CD14-positive monocyte (primary cell): ENCODE measurements at regions not wholly inside any gene's neighbourhood (a gene's known extent, or its start where the extent isn't known, plus 50 kb on each side); places are given as distances from the start of the nearest gene placed in this dataset.

ENCODE experiments used
- DNase-seq, 3 donors: peaks; one replicate each; pipeline ENCODE4 v3.0.0-alpha.2; 2011 to 2022
- H2AFZ ChIP-seq: 2 replicates; pipeline ENCODE4 v1.6.0; 2012; ENCODE audit warnings: mild to moderate bottlenecking, low read depth, low read length, inconsistent platforms; ENCODE audit not compliant: insufficient read depth, poor library complexity, severe bottlenecking
- H3K27ac ChIP-seq, 2 donors: 1 replicate in 1 of 2; 2 replicates in 1 of 2; pipeline ENCODE4 v1.5.1; 2012 to 2013; ENCODE audit warnings: low read length in 2 of 2, control low read depth in 1 of 2, inconsistent platforms in 1 of 2, low read depth in 1 of 2, mild to moderate bottlenecking in 1 of 2
- H3K27me3 ChIP-seq, 2 donors: one replicate each; pipeline versions ENCODE4 v1.6.0 to v1.6.1; 2011 to 2013; ENCODE audit warnings: low read length in 2 of 2; ENCODE audit not compliant: control insufficient read depth in 2 of 2, insufficient read depth in 2 of 2
- H3K36me3 ChIP-seq, 2 donors: replicated peaks in 1 of 2; 1 replicate in 1 of 2; 2 replicates in 1 of 2; pipeline versions ENCODE4 v1.5.1 to v1.6.1; 2012 to 2013; ENCODE audit warnings: low read length in 2 of 2, control low read depth in 1 of 2, inconsistent platforms in 1 of 2, mild to moderate bottlenecking in 1 of 2; ENCODE audit not compliant: insufficient read depth in 2 of 2, control insufficient read depth in 1 of 2
- H3K4me1 ChIP-seq, 2 donors: 1 replicate in 1 of 2; 2 replicates in 1 of 2; pipeline versions ENCODE4 v1.5.1 to v1.6.1; 2012 to 2013; ENCODE audit warnings: low read length in 2 of 2, control low read depth in 1 of 2, inconsistent platforms in 1 of 2, mild to moderate bottlenecking in 1 of 2, moderate library complexity in 1 of 2; ENCODE audit not compliant: insufficient read depth in 2 of 2, control insufficient read depth in 1 of 2
- H3K4me2 ChIP-seq: replicated peaks from 2 replicates; pipeline ENCODE3; 2012; ENCODE audit warnings: low read length, moderate library complexity, mild to moderate bottlenecking; ENCODE audit not compliant: poor library complexity, severe bottlenecking; ENCODE audit errors: extremely low read depth
- H3K4me3 ChIP-seq, 3 experiments: fragments of 200-600 bp in 1 of 3; sonication (generic) in 1 of 3; replicated peaks in 1 of 3; 1 replicate in 2 of 3; 2 replicates in 1 of 3; pipeline ENCODE4 v1.5.1; 2011 to 2013; ENCODE audit warnings: low read length in 3 of 3, mild to moderate bottlenecking in 3 of 3, control low read depth in 2 of 3, low read depth in 2 of 3, inconsistent platforms in 1 of 3, moderate library complexity in 1 of 3
- H3K79me2 ChIP-seq: 2 replicates; pipeline ENCODE4 v1.6.0; 2012; ENCODE audit warnings: mild to moderate bottlenecking, control low read depth, inconsistent platforms, low read length, moderate library complexity; ENCODE audit not compliant: insufficient read depth
- H3K9ac ChIP-seq: 2 replicates; pipeline ENCODE4 v1.6.0; 2017; ENCODE audit warnings: low read length, mild to moderate bottlenecking; ENCODE audit not compliant: insufficient read depth, poor library complexity, severe bottlenecking
- H3K9me3 ChIP-seq, 2 donors: replicated peaks in 1 of 2; 1 replicate in 1 of 2; 2 replicates in 1 of 2; pipeline versions ENCODE4 v1.5.1 to v1.6.1; 2012 to 2013; ENCODE audit warnings: low read length in 2 of 2, control low read depth in 1 of 2; ENCODE audit not compliant: control insufficient read depth in 1 of 2, insufficient read depth in 1 of 2
- H4K20me1 ChIP-seq: 2 replicates; pipeline ENCODE4 v1.6.0; 2012; ENCODE audit warnings: mild to moderate bottlenecking, low read length, control low read depth, moderate library complexity; ENCODE audit not compliant: insufficient read depth
- H3K27ac Mint-ChIP-seq, 7 donors: one replicate each; pipeline ENCODE4 v1.8.0; 2020; ENCODE audit warnings: mild to moderate bottlenecking in 7 of 7, mixed read lengths in 7 of 7, moderate library complexity in 6 of 7, inconsistent platforms in 2 of 7
- H3K27me3 Mint-ChIP-seq, 3 donors: one replicate each; pipeline ENCODE4 v1.8.0; 2021 to 2022; ENCODE audit warnings: low read depth in 3 of 3, mild to moderate bottlenecking in 3 of 3, mixed read lengths in 3 of 3, moderate library complexity in 3 of 3, inconsistent platforms in 1 of 3
- H3K36me3 Mint-ChIP-seq, 2 donors: one replicate each; pipeline ENCODE4 v1.8.0; 2020; ENCODE audit warnings: mixed read lengths in 2 of 2, inconsistent platforms in 1 of 2, mild to moderate bottlenecking in 1 of 2
- H3K4me1 Mint-ChIP-seq: one replicate; pipeline ENCODE4 v1.8.0; 2020; ENCODE audit warnings: mild to moderate bottlenecking, mixed read lengths
- H3K4me3 Mint-ChIP-seq, 2 donors: one replicate each; pipeline ENCODE4 v1.8.0; 2020; ENCODE audit warnings: mild to moderate bottlenecking in 2 of 2, mixed read lengths in 2 of 2, moderate library complexity in 1 of 2
- H3K9me3 Mint-ChIP-seq, 7 donors: one replicate each; pipeline ENCODE4 v1.8.0; 2020 to 2022; ENCODE audit warnings: mixed read lengths in 7 of 7, mild to moderate bottlenecking in 6 of 7, moderate library complexity in 6 of 7, inconsistent platforms in 2 of 7
- CTCF ChIP-seq: fragments of 200-600 bp; IDR thresholded peaks from one replicate; pipeline ENCODE4 v1.8.0; 2022; ENCODE audit warnings: antibody characterized with exemption, mild to moderate bottlenecking
- WGBS: methylation state at CpG from one replicate; pipeline ENCODE4 v1.1.5; 2013; ENCODE audit warnings: missing lambda C conversion rate; ENCODE audit not compliant: insufficient coverage; 5-methylcytosine and 5-hydroxymethylcytosine counted together
- intact Hi-C, 2 donors: fragments of 100-400 bp; cut with micrococcal nuclease; formaldehyde crosslinking; loops; one replicate each; pipeline versions ENCODE4 v1.15.0 to v1.15.1; 2023

GRCh38 chr19:28744943-28745342, 468.0 kb downstream of the UQCRFS1 start:
- Mint-ChIP-seq H3K27ac (no peak overlapping the region), H3K4me1 (no peaks in the 10 kb centered on the region), H3K4me3 (no peak overlapping the region), H3K27me3 (peaks cover 0 to 8% (median 3%) of the 10 kb centered on the region in 3 donors), H3K9me3 (peaks cover 0 to 5% (median 0%) of the 10 kb centered on the region in 7 donors), H3K36me3 (no peaks in the 10 kb centered on the region)
- H3K4me3 ChIP-seq: no peak overlapping the region
- no peak for TF ChIP-seq CTCF
- H3K27ac ChIP-seq: no peak overlapping the region
- no peak overlapping the region for H2AFZ ChIP-seq
- H3K27me3 ChIP-seq: no peaks in the 10 kb centered on the region
- H3K79me2 ChIP-seq: no peaks in the 10 kb centered on the region
- DNase-seq: no peak
- H4K20me1 ChIP-seq: no peaks in the 10 kb centered on the region
- intact Hi-C loops: no loop called here
- H3K4me2 ChIP-seq: no peak overlapping the region
- WGBS: 65% methylated on average over 6 of the region's 6 CpGs
- H3K4me1 ChIP-seq: no peaks in the 10 kb centered on the region
- no peak overlapping the region for H3K9ac ChIP-seq
- H3K9me3 ChIP-seq: no peaks in the 10 kb centered on the region
- H3K36me3 ChIP-seq: no peaks in the 10 kb centered on the region

GRCh38 chr19:28744014-28744413, 468.9 kb downstream of the UQCRFS1 start:
- TF ChIP-seq CTCF: no peak
- Mint-ChIP-seq H3K27me3 (peaks cover 0 to 8% (median 2%) of the 10 kb centered on the region in 3 donors), H3K9me3 (no peaks in the 10 kb centered on the region), H3K36me3 (no peaks in the 10 kb centered on the region), H3K27ac (no peak overlapping the region), H3K4me3 (no peak overlapping the region), H3K4me1 (no peaks in the 10 kb centered on the region)
- intact Hi-C loops: no loop called here
- no peaks in the 10 kb centered on the region for H3K4me1 ChIP-seq
- no peaks in the 10 kb centered on the region for H3K36me3 ChIP-seq
- no peaks in the 10 kb centered on the region for H3K79me2 ChIP-seq
- no peak overlapping the region for H3K4me3 ChIP-seq
- no peaks in the 10 kb centered on the region for H4K20me1 ChIP-seq
- H2AFZ ChIP-seq: no peak overlapping the region
- no peak overlapping the region for H3K27ac ChIP-seq
- no peaks in the 10 kb centered on the region for H3K9me3 ChIP-seq
- DNase-seq: no peak
- no peaks in the 10 kb centered on the region for H3K27me3 ChIP-seq
- H3K4me2 ChIP-seq: no peak overlapping the region
- no peak overlapping the region for H3K9ac ChIP-seq
